ENCODE measurements at regions not wholly inside any gene's neighbourhood (a gene's known extent, or its start where the extent isn't known, plus 50 kb on each side); places are given as distances from the start of the nearest gene placed in this dataset.

DNA sequence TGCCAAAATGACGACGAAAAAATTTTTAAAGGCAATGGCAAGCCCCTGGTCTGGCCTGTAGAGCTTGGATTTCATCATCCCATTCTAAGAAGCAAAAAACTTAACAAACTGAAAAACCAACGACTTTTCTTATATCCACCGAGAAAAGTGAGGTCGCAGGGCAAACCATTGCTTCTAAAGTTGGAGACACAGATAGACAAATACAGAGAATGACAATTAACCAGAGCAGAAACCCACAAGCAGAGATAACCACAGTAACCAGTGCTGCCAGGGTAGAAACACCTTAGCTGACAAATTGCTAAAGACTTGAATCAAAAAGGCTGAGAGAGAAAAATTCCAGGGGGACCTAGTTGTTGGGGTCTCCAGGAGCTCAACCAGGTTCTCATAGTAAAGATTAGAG, 386.5 kb upstream of the SGO1 start:
- no peak for TF ChIP-seq MAFK (IDR thresholded peaks at IDR 0.05; ENCODE audit: low read depth, low read length)
- TF ChIP-seq EZH2 (IDR thresholded peaks at IDR 0.05; ENCODE audit: low read depth, low read length, severe bottlenecking) = no peak
- no peak for TF ChIP-seq SIRT6 (IDR thresholded peaks at IDR 0.05; ENCODE audit: low read length)
- TF ChIP-seq SIX5 (IDR thresholded peaks at IDR 0.05; ENCODE audit: low read depth, low read length) = no peak
- TF ChIP-seq CTCF (IDR thresholded peaks at IDR 0.05; ENCODE audit: control extremely low read depth in 1 of 3, insufficient read depth in 1 of 3, low read depth in 1 of 3, low read length in 3 of 3) = no peak
- TF ChIP-seq POLR2A (IDR thresholded peaks at IDR 0.05; ENCODE audit: control extremely low read depth in 1 of 2, low read depth in 2 of 2, low read length in 2 of 2) = no peak
- no peak for TF ChIP-seq CEBPB (IDR thresholded peaks at IDR 0.05; ENCODE audit: low read depth, low read length)
- TF ChIP-seq RBBP5 (IDR thresholded peaks at IDR 0.05; ENCODE audit: borderline replicate concordance, low read depth, low read length) = no peak
- no peak for TF ChIP-seq SIN3A (conservative IDR thresholded peaks at IDR 0.05 in 1 of 2, IDR thresholded peaks at IDR 0.05 in 1 of 2; ENCODE audit: low read depth in 1 of 2, low read length in 2 of 2)
- TF ChIP-seq, protein P1, sequence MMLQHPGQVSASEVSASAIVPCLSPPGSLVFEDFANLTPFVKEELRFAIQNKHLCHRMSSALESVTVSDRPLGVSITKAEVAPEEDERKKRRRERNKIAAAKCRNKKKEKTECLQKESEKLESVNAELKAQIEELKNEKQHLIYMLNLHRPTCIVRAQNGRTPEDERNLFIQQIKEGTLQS (IDR thresholded peaks at IDR 0.05; ENCODE audit: insufficient read depth, low read depth, low read length) = no peak
- TF ChIP-seq BACH1 (IDR thresholded peaks at IDR 0.05; ENCODE audit: low read length) = no peak
